NCI-H1436 treated with DMSO at 0.1 percent for 48 hours (cell line): ENCODE measurements at regions not wholly inside any gene's neighbourhood (a gene's known extent, or its start where the extent isn't known, plus 50 kb on each side); places are given as distances from the start of the nearest gene placed in this dataset.
"Not testable (repeated sequence)": the region's sequence is repeated elsewhere in the genome, so short reads cannot be mapped to it uniquely, and the experiment has no call there.

Experiments used
- DNase-seq: peaks from one replicate; lab custom pipeline; 2025; lab: John Stamatoyannopoulos, UW

GRCh38 chr11:25159341-25159740, 662.5 kb downstream of the LUZP2 start:
- no peak for DNase-seq

- no peak for DNase-seq
Observed at GRCh38 chr11:25163421-25163820, 666.6 kb downstream of the LUZP2 start.

GRCh38 chr11:25180187-25180586, 683.3 kb downstream of the LUZP2 start:
- no peak for DNase-seq

GRCh38 chr11:25183411-25183810, 686.6 kb downstream of the LUZP2 start:
- DNase-seq: no peak

- no peak for DNase-seq
Observed at GRCh38 chr11:25197515-25197914, 700.7 kb downstream of the LUZP2 start.

GRCh38 chr11:25198704-25199103, 701.9 kb downstream of the LUZP2 start:
- DNase-seq: no peak

GRCh38 chr11:25200925-25201324, 704.1 kb downstream of the LUZP2 start:
- DNase-seq: no peak

GRCh38 chr11:25206762-25207161, 709.9 kb downstream of the LUZP2 start:
- no peak for DNase-seq

- no peak for DNase-seq
Observed at GRCh38 chr11:25211635-25212254, 714.9 kb downstream of the LUZP2 start.

- no peak for DNase-seq
Observed at GRCh38 chr11:25214535-25215176, 717.8 kb downstream of the LUZP2 start.

GRCh38 chr11:25218036-25218435, 721.2 kb downstream of the LUZP2 start:
- no peak for DNase-seq

- no peak for DNase-seq
Observed at GRCh38 chr11:25225078-25225477, 728.2 kb downstream of the LUZP2 start.

- DNase-seq: no peak
Observed at GRCh38 chr11:25242928-25243327, 746.1 kb downstream of the LUZP2 start.

- DNase-seq: no peak
Observed at GRCh38 chr11:25244126-25244525, 747.3 kb downstream of the LUZP2 start.

- DNase-seq: no peak
Observed at GRCh38 chr11:25247336-25247735, 750.5 kb downstream of the LUZP2 start.

- no peak for DNase-seq
Observed at GRCh38 chr11:25252854-25253253, 756.0 kb downstream of the LUZP2 start.

GRCh38 chr11:25263861-25264260, 767.0 kb downstream of the LUZP2 start:
- DNase-seq: not testable (repeated sequence)

GRCh38 chr11:25271301-25271700, 774.4 kb downstream of the LUZP2 start:
- DNase-seq: no peak

GRCh38 chr11:25272214-25272613, 775.4 kb downstream of the LUZP2 start:
- DNase-seq: no peak

GRCh38 chr11:25280821-25281220, 784.0 kb downstream of the LUZP2 start:
- DNase-seq: not testable (repeated sequence)

- DNase-seq: no peak
Observed at GRCh38 chr11:25293166-25293565, 796.3 kb downstream of the LUZP2 start.

GRCh38 chr11:25298450-25298849, 801.6 kb downstream of the LUZP2 start:
- DNase-seq: no peak

- DNase-seq: no peak
Observed at GRCh38 chr11:25309818-25310217, 813.0 kb downstream of the LUZP2 start.

GRCh38 chr11:25317216-25317615, 820.4 kb downstream of the LUZP2 start:
- no peak for DNase-seq
